ENCODE measurements at regions not wholly inside any gene's neighbourhood (a gene's known extent, or its start where the extent isn't known, plus 50 kb on each side); places are given as distances from the start of the nearest gene placed in this dataset.

DNA sequence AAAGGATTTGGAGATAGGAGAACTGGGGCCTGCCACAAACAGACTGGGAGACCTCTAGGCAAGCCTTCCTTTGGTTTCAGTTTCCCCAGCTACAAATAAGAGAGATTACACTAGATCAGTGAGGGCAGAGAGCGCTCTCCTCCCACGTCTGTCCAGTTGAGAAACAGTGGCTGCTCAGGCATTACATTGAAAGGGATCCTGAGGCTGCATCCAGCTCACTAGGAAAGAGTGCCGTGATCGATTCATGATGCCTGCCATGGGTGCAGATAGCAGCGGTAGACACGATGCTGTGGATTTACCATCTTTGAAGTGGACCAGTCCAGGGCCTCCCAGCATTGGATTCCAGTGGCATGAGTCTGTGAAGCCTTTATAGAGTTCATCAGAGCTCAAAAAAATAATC, 62.6 kb downstream of the EN1 start:
- no peaks in the 10 kb centered on the region for H3K79me2 ChIP-seq (replicated peaks; ENCODE audit: insufficient read depth, low read length)
- no peaks in the 10 kb centered on the region for H4K20me1 ChIP-seq (ENCODE audit: insufficient read depth)
- no peak overlapping the region for H3K4me3 ChIP-seq (ENCODE audit: low read length)
- H3K27ac ChIP-seq (ENCODE audit: low read length), result no peak overlapping the region
- TF ChIP-seq, protein P1, sequence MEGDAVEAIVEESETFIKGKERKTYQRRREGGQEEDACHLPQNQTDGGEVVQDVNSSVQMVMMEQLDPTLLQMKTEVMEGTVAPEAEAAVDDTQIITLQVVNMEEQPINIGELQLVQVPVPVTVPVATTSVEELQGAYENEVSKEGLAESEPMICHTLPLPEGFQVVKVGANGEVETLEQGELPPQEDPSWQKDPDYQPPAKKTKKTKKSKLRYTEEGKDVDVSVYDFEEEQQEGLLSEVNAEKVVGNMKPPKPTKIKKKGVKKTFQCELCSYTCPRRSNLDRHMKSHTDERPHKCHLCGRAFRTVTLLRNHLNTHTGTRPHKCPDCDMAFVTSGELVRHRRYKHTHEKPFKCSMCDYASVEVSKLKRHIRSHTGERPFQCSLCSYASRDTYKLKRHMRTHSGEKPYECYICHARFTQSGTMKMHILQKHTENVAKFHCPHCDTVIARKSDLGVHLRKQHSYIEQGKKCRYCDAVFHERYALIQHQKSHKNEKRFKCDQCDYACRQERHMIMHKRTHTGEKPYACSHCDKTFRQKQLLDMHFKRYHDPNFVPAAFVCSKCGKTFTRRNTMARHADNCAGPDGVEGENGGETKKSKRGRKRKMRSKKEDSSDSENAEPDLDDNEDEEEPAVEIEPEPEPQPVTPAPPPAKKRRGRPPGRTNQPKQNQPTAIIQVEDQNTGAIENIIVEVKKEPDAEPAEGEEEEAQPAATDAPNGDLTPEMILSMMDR (IDR thresholded peaks at IDR 0.05; ENCODE audit: poor library complexity, severe bottlenecking), result no peak
- no peak for TF ChIP-seq EZH2 (IDR thresholded peaks at IDR 0.05; ENCODE audit: borderline replicate concordance, insufficient read depth, low read length, poor library complexity, severe bottlenecking)
- no peak overlapping the region for H2AFZ ChIP-seq (ENCODE audit: low read depth, low read length)
- H3K4me2 ChIP-seq (ENCODE audit: low read length), result no peak overlapping the region
- H3K9me2 ChIP-seq (ENCODE audit: insufficient read depth, low read length), result no peaks in the 10 kb centered on the region
- H3K9ac ChIP-seq (ENCODE audit: low read length), result no peak overlapping the region
- H3K36me3 ChIP-seq (ENCODE audit: insufficient read depth, low read length), result no peaks in the 10 kb centered on the region
- no peaks in the 10 kb centered on the region for H3K9me3 ChIP-seq (ENCODE audit: low read length)
- peaks cover 5% of the 10 kb centered on the region for H3K27me3 ChIP-seq (ENCODE audit: insufficient read depth, low read depth, low read length)
- H3F3A ChIP-seq (ENCODE audit: insufficient read depth, low read length, poor library complexity, severe bottlenecking), result no peaks in the 10 kb centered on the region

DNA sequence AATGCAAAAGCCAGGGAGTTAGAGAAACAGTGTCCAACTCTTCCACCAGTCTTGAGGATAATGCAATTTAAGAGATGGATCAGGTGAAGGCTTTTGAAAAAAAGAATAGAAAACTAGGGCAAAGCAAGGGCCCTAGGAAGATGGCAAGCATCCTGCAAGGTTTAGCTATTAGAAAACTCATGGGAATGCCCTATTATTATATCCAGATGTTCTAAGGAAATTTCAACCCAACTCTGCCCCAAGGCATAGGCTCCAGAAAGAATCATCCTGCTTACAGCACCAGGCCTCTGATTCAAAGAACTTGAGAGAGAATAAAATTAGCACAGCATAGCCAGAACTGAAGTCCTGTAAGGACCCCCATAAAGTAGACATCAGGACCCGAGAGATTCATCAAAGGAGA, 68.1 kb downstream of the EN1 start:
- no peaks in the 10 kb centered on the region for H3K9me3 ChIP-seq (ENCODE audit: low read length)
- TF ChIP-seq, protein P1 (IDR thresholded peaks at IDR 0.05; ENCODE audit: poor library complexity, severe bottlenecking), result no peak
- TF ChIP-seq RAD21 (conservative IDR thresholded peaks at IDR 0.05), result no peak
- no peak for TF ChIP-seq MXI1 (conservative IDR thresholded peaks at IDR 0.05; ENCODE audit: poor library complexity, severe bottlenecking)
- TF ChIP-seq SMC3 (conservative IDR thresholded peaks at IDR 0.05; ENCODE audit: poor library complexity), result no peak
- TF ChIP-seq EZH2 (IDR thresholded peaks at IDR 0.05; ENCODE audit: borderline replicate concordance, insufficient read depth, low read length, poor library complexity, severe bottlenecking), result no peak
- TF ChIP-seq, protein P2, sequence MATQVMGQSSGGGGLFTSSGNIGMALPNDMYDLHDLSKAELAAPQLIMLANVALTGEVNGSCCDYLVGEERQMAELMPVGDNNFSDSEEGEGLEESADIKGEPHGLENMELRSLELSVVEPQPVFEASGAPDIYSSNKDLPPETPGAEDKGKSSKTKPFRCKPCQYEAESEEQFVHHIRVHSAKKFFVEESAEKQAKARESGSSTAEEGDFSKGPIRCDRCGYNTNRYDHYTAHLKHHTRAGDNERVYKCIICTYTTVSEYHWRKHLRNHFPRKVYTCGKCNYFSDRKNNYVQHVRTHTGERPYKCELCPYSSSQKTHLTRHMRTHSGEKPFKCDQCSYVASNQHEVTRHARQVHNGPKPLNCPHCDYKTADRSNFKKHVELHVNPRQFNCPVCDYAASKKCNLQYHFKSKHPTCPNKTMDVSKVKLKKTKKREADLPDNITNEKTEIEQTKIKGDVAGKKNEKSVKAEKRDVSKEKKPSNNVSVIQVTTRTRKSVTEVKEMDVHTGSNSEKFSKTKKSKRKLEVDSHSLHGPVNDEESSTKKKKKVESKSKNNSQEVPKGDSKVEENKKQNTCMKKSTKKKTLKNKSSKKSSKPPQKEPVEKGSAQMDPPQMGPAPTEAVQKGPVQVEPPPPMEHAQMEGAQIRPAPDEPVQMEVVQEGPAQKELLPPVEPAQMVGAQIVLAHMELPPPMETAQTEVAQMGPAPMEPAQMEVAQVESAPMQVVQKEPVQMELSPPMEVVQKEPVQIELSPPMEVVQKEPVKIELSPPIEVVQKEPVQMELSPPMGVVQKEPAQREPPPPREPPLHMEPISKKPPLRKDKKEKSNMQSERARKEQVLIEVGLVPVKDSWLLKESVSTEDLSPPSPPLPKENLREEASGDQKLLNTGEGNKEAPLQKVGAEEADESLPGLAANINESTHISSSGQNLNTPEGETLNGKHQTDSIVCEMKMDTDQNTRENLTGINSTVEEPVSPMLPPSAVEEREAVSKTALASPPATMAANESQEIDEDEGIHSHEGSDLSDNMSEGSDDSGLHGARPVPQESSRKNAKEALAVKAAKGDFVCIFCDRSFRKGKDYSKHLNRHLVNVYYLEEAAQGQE (IDR thresholded peaks at IDR 0.05; ENCODE audit: borderline replicate concordance), result no peak
- no peak for TF ChIP-seq POLR2AphosphoS5 (IDR thresholded peaks at IDR 0.05)
- TF ChIP-seq EP300 (conservative IDR thresholded peaks at IDR 0.05; ENCODE audit: poor library complexity, severe bottlenecking), result no peak
- no peak for TF ChIP-seq TAF1 (IDR thresholded peaks at IDR 0.05; ENCODE audit: low read depth)
- no peaks in the 10 kb centered on the region for H3F3A ChIP-seq (ENCODE audit: insufficient read depth, low read length, poor library complexity, severe bottlenecking)
- no peak overlapping the region for H3K4me3 ChIP-seq (ENCODE audit: low read length)
- H3K79me2 ChIP-seq (replicated peaks; ENCODE audit: insufficient read depth, low read length), result no peaks in the 10 kb centered on the region
- H3K27ac ChIP-seq (ENCODE audit: low read length), result no peak overlapping the region
- H3K9me2 ChIP-seq (ENCODE audit: insufficient read depth, low read length), result no peaks in the 10 kb centered on the region
- H3K36me3 ChIP-seq (ENCODE audit: insufficient read depth, low read length), result no peaks in the 10 kb centered on the region
- H2AFZ ChIP-seq (ENCODE audit: low read depth, low read length), result no peak overlapping the region
- peaks cover 25% of the 10 kb centered on the region for H3K27me3 ChIP-seq (ENCODE audit: insufficient read depth, low read depth, low read length)
- no peaks in the 10 kb centered on the region for H4K20me1 ChIP-seq (ENCODE audit: insufficient read depth)
- no peak overlapping the region for H3K9ac ChIP-seq (ENCODE audit: low read length)
- H3K4me2 ChIP-seq (ENCODE audit: low read length), result no peak overlapping the region
